ENCODE measurements at regions not wholly inside any gene's neighbourhood (a gene's known extent, or its start where the extent isn't known, plus 50 kb on each side); places are given as distances from the start of the nearest gene placed in this dataset.

DNA sequence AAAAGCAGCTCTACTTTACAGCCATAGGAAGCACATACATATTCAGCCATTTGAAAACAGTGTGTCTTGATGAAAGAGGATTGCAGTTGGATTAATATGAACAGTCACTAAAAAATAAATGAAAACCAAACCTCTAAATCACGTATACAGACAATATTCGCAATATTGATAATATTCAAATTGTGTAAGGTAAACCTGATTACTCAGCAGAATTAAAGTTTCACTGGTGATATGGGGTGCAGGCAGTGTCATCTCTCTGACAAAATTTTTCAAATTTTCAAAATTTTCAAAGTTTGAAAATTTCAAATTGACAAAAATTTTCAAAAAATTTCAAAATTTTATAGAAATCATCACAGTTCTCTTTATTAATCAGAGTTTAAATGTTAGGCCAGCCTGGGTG lies 55.7 kb downstream of the FAT4 start:
- intact Hi-C loops (cut with DNase I): no loop called here
- no peak overlapping the region for H3K27ac ChIP-seq (ENCODE audit: low read depth in 2 of 2, low read length in 2 of 2)
- no peaks in the 10 kb centered on the region for H3K4me1 ChIP-seq (ENCODE audit: control insufficient read depth in 2 of 3, insufficient read depth in 2 of 3, low read depth in 1 of 3, low read length in 3 of 3)
- TF ChIP-seq, protein P1, sequence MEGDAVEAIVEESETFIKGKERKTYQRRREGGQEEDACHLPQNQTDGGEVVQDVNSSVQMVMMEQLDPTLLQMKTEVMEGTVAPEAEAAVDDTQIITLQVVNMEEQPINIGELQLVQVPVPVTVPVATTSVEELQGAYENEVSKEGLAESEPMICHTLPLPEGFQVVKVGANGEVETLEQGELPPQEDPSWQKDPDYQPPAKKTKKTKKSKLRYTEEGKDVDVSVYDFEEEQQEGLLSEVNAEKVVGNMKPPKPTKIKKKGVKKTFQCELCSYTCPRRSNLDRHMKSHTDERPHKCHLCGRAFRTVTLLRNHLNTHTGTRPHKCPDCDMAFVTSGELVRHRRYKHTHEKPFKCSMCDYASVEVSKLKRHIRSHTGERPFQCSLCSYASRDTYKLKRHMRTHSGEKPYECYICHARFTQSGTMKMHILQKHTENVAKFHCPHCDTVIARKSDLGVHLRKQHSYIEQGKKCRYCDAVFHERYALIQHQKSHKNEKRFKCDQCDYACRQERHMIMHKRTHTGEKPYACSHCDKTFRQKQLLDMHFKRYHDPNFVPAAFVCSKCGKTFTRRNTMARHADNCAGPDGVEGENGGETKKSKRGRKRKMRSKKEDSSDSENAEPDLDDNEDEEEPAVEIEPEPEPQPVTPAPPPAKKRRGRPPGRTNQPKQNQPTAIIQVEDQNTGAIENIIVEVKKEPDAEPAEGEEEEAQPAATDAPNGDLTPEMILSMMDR (IDR thresholded peaks at IDR 0.05; ENCODE audit: borderline replicate concordance, extremely low read depth, insufficient read depth): no peak
- no peaks in the 10 kb centered on the region for H3K27me3 ChIP-seq (ENCODE audit: control insufficient read depth, insufficient read depth, low read length)
- H3K9ac ChIP-seq (ENCODE audit: low read length in 3 of 3): no peak overlapping the region
- H3K4me3 ChIP-seq (ENCODE audit: low read length in 3 of 3): no peak overlapping the region
- no peaks in the 10 kb centered on the region for H3K36me3 ChIP-seq (ENCODE audit: control insufficient read depth in 2 of 3, insufficient read depth in 3 of 3, low read length in 3 of 3)
- no peaks in the 10 kb centered on the region for H3K9me3 ChIP-seq (ENCODE audit: control insufficient read depth in 2 of 3, insufficient read depth in 1 of 3, low read length in 3 of 3)
- no peak for DNase-seq
- FAIRE-seq: no peak

DNA sequence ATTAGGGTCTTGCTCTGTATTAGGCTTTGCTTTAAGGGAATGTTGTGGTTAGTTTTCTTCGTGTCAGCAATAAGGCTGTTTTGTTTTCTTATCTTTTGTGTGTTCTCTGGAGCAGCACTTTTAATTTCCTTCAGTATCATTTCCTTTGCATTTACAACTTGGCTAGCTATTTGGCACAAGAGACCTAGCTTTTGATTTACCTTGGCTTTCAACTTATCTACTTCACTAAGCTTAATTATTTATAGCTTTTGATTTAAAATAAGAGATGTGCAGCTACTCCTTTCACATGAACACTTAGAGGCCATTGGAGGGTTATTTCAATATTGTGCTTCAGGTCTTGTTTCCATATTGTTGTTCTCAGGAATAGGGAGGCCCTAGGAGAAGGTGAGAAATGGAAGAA lies 68.2 kb downstream of the FAT4 start:
- no peak overlapping the region for H3K9ac ChIP-seq (ENCODE audit: low read length in 3 of 3)
- TF ChIP-seq, protein P1 (IDR thresholded peaks at IDR 0.05; ENCODE audit: borderline replicate concordance, extremely low read depth, insufficient read depth): no peak
- DNase-seq (peak in 2 of 5 donors; percentile 56 to 61), FAIRE-seq (no peak)
- H3K9me3 ChIP-seq (ENCODE audit: control insufficient read depth in 2 of 3, insufficient read depth in 1 of 3, low read length in 3 of 3): no peaks in the 10 kb centered on the region
- intact Hi-C loops (cut with DNase I): no loop called here
- no peaks in the 10 kb centered on the region for H3K27me3 ChIP-seq (ENCODE audit: control insufficient read depth, insufficient read depth, low read length)
- no peaks in the 10 kb centered on the region for H3K4me1 ChIP-seq (ENCODE audit: control insufficient read depth in 2 of 3, insufficient read depth in 2 of 3, low read depth in 1 of 3, low read length in 3 of 3)
- H3K27ac ChIP-seq (ENCODE audit: low read depth in 2 of 2, low read length in 2 of 2): no peak overlapping the region
- H3K4me3 ChIP-seq (ENCODE audit: low read length in 3 of 3): no peak overlapping the region
- no peaks in the 10 kb centered on the region for H3K36me3 ChIP-seq (ENCODE audit: control insufficient read depth in 2 of 3, insufficient read depth in 3 of 3, low read length in 3 of 3)

DNA sequence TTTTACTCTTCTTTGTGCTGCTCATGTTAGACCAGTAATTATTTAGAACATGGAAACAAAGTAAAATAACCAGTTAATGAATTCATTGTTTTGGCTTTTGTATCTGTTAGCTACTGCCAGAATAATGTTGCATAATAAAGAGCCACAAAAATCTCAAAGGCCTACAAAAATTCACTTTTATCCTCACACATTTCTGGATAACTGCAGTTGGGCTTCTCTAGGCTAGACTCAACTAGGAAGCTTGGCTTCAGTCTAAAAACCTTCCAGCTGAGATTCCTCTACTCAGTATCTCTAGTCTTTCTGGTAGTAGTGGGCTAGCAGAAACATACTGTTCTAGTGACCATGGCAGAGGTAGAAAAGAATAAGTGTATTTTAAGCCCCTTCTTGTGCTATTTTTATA lies 73.0 kb downstream of the FAT4 start:
- intact Hi-C loops (cut with DNase I): no loop called here
- no peaks in the 10 kb centered on the region for H3K27me3 ChIP-seq (ENCODE audit: control insufficient read depth, insufficient read depth, low read length)
- H3K4me1 ChIP-seq (ENCODE audit: control insufficient read depth in 2 of 3, insufficient read depth in 2 of 3, low read depth in 1 of 3, low read length in 3 of 3): no peaks in the 10 kb centered on the region
- H3K9me3 ChIP-seq (ENCODE audit: control insufficient read depth in 2 of 3, insufficient read depth in 1 of 3, low read length in 3 of 3): no peaks in the 10 kb centered on the region
- TF ChIP-seq, protein P1 (IDR thresholded peaks at IDR 0.05; ENCODE audit: borderline replicate concordance, extremely low read depth, insufficient read depth): no peak
- no peak for DNase-seq
- no peaks in the 10 kb centered on the region for H3K36me3 ChIP-seq (ENCODE audit: control insufficient read depth in 2 of 3, insufficient read depth in 3 of 3, low read length in 3 of 3)
- no peak for FAIRE-seq
- no peak overlapping the region for H3K9ac ChIP-seq (ENCODE audit: low read length in 3 of 3)
- no peak overlapping the region for H3K4me3 ChIP-seq (ENCODE audit: low read length in 3 of 3)
- H3K27ac ChIP-seq (ENCODE audit: low read depth in 2 of 2, low read length in 2 of 2): no peak overlapping the region

DNA sequence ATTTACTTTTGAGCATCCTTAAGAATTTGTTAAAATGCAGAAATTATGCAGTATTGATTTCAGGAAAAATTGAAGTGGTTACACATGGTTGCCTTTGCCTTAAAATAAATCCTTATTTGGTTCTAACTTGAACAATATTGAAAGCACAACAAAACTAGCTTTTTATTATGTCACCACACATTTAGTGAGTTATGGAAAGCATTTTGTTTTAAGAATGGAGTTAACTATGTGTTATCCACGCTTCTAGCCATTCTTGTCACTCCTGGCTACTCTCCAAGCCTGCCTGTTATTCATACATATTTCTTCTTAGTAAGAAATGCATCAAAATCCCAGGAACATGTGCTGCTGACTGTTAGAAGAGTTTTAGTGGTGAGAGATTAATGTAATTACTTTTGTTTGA lies 73.9 kb downstream of the FAT4 start:
- TF ChIP-seq, protein P1 (IDR thresholded peaks at IDR 0.05; ENCODE audit: borderline replicate concordance, extremely low read depth, insufficient read depth): no peak
- Histone ChIP-seq H3K36me3 (ENCODE audit: control insufficient read depth in 2 of 3, insufficient read depth in 3 of 3, low read length in 3 of 3) (no peaks in the 10 kb centered on the region), H3K4me1 (ENCODE audit: control insufficient read depth in 2 of 3, insufficient read depth in 2 of 3, low read depth in 1 of 3, low read length in 3 of 3) (no peaks in the 10 kb centered on the region), H3K4me3 (ENCODE audit: low read length in 3 of 3) (no peak overlapping the region), H3K27me3 (ENCODE audit: control insufficient read depth, insufficient read depth, low read length) (no peaks in the 10 kb centered on the region), H3K27ac (ENCODE audit: low read depth in 2 of 2, low read length in 2 of 2) (no peak overlapping the region), H3K9ac (ENCODE audit: low read length in 3 of 3) (no peak overlapping the region), H3K9me3 (ENCODE audit: control insufficient read depth in 2 of 3, insufficient read depth in 1 of 3, low read length in 3 of 3) (no peaks in the 10 kb centered on the region)
- DNase-seq: no peak
- intact Hi-C loops (cut with DNase I): no loop called here
- no peak for FAIRE-seq

All from kidney (tissue), 13 donors.